Medulla oblongata (tissue), 1 donor: ENCODE measurements at regions not wholly inside any gene's neighbourhood (a gene's known extent, or its start where the extent isn't known, plus 50 kb on each side); places are given as distances from the start of the nearest gene placed in this dataset.

Experiments
- DNase-seq: peaks from one replicate; pipeline ENCODE4 v3.0.0-alpha.2; 2015; ENCODE audit errors: extremely low spot score

- DNase-seq, result no peak
These were observed 380.3 kb downstream of the PCNX1 start for GRCh38 chr14:71287567-71287966.

- DNase-seq, result no peak
These were observed 382.3 kb downstream of the PCNX1 start for GRCh38 chr14:71289536-71289935.

DNA sequence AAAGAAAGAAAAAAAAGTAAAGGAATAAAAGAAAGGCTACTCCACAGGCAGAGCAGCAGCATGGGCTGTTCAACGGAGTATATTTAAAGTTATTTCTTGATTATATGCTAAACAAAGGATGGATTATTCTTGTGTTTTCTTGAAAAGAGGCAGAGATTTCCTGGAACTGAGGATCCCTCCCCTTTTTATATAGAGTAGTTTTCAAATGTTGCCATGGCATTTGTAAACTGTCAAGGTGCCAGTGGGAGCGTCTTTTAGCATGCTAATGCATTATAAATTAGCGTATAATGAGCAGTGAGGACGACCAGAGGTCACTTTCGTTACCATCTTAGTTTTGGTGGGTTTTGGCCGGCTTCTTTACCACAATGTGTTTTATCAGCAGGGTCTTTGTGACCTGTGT, 383.0 kb downstream of the PCNX1 start:
- DNase-seq, result no peak

- DNase-seq, result peak; percentile 31
These were observed 383.8 kb downstream of the PCNX1 start for GRCh38 chr14:71290960-71291466.

GRCh38 chr14:71296184-71296583, 388.9 kb downstream of the PCNX1 start:
- no peak for DNase-seq

- no peak for DNase-seq
These were observed 393.5 kb downstream of the PCNX1 start for GRCh38 chr14:71300566-71301330.

GRCh38 chr14:71301611-71302010, 394.4 kb downstream of the PCNX1 start:
- peak; percentile 25 for DNase-seq

- DNase-seq, result no peak
These were observed 397.4 kb downstream of the PCNX1 start for GRCh38 chr14:71304690-71305089.

GRCh38 chr14:71308671-71309070, 401.4 kb downstream of the PCNX1 start:
- no peak for DNase-seq

DNA sequence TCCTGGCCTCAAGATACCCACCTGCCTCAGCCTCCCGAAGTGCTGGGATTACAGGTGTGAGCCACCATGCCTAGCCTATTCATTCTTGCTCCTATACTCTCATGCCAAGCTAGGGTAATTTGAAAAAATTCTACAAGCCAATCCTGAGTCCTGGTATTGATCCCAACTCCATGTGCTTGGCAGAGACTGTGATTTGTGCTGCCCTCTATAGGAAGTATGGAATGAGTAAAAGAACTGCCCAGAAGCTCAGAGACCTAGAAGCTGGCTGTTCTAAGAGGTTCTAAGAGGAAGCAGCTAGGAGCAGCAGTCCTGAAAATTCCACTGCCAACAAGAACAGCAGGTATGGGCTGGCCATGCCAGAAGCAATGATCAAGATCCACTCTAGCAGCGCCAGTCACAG, 402.5 kb downstream of the PCNX1 start:
- DNase-seq, result no peak

DNA sequence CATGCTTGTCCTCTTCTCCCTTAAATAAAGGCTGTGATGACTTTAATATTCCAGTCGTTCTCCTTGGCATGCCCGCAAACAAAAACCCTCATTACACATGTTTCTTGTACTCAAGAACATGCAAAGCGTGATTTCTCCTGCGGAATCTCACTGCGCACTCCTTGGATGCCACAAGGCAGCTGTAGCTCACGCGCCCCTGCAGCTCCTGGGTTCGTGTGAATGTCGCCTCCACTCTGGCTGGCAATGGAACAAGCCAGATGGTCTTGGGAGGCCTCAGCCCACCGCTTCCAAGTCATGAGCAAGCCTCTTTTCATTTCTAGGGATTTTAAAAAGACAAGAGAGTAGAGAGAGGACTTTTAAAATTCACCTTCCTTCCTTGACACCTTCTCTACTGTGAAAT, 403.8 kb downstream of the PCNX1 start:
- DNase-seq, result no peak

- no peak for DNase-seq
These were observed 407.5 kb downstream of the PCNX1 start for GRCh38 chr14:71314717-71315116.

DNA sequence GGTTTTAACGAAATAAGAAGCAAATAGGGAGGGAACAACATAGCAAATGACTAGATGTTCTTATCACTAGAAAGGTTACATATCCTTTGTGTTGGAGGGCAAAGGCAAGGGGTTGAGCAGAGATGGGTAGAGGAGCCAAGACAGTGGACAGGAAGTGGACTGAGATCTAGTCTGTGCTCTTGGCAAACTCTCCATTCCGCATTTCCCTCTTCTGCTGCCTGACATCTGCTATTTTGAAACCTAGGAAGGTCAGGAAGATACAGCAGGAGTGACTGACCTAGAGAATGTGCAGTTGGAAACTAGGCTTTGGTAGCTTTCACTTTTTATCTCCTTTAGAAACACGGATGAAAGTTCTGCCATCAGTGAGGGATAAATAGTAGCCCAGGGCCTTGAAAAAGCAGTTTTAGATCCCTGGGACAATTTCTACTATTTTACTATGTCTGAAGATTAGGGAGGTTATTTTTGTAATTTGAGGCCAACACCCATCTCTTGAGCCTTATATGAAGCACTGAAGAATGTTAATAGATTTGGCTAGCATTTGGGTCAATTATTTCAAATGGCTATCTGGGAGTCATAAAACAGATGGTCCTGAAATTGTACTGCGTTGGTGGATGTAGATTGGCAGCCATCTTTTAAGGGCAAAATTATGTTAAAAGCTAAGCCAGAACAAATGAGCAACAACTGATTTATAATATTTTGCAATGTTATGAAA, 410.3 kb downstream of the PCNX1 start:
- peak; percentile 20 for DNase-seq

GRCh38 chr14:71318097-71318459, 410.8 kb downstream of the PCNX1 start:
- no peak for DNase-seq

- no peak for DNase-seq
These were observed 412.4 kb downstream of the PCNX1 start for GRCh38 chr14:71319666-71320065.

GRCh38 chr14:71320107-71320733, 413.0 kb downstream of the PCNX1 start, which contains the start of gene SIPA1L1:
Gene SIPA1L1 (plus strand): TSS chr14:71320476.
- DNase-seq, result peak; percentile 99

DNA sequence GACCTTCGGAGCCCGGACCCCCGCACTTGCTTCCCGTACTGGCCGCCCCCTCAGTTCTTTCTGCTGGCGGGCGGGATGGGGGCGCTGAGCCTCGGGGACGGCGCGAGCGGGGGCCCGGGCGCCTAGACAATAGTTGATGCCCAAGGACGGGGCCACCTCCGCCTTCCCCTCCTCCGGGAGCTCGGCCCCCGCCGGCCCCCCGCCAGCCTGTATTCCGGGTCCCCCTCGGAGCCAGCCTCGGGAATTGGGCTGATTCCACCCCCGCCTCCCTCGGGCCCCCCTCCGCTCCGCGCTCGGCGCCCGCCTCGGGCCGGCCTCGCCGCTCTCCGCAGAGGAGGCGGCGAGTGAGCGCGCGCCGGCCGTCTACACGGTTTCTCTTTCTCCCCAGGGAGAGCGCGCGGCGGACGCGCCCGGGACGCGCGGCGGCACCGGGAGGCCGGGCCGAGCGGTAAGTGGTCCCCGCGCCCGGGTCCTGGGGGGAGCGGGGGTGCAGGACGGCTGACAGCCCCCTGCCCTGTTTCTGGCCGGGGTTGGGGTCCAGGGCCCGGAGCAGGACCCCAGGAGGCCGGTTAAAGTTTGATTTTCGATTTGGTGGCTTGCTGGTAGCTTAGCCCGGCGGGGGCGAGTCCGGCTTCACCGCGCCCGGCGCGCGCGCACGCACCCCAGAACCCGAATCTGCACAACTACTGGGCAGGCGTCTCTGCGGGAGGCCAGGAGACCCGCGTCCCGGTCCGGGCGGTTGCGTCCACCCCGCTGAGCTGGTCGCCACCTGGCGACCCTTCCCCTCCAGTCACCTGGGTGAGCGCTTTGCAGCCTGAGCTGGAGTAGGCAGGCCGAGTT, 413.7 kb downstream of the PCNX1 start:
- peak; percentile 46 for DNase-seq

- peak; percentile 59 for DNase-seq
These were observed 414.5 kb downstream of the PCNX1 start for GRCh38 chr14:71321574-71322315.

DNA sequence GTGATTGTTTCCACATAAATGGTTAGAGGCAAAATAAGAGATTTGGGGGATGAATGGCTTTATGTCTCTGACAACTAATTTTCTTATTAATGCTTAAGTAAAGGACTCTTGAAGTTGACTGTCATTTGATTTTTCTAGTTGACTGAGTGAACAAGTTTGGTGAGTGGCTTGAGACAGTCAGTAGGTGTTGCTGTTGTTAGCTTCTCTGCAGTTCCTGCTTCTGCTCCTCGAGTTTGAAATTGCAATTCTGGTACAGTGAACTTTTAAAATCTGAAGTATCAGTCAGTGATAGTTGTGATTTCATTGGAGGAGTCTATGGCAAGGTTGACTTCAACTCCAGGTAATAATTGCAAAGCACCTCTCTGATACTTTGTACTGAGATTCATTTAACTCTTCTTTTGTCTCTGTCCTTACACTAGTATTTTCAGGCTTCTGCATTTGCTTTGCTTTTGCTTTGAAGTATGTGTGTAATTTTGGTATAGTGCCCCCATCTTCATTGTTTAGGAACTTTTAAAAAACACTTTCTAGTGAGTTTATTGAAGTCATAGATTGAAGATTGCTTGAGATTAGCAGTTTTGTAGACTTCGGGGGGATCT, 415.5 kb downstream of the PCNX1 start:
- DNase-seq, result peak; percentile 77

GRCh38 chr14:71324767-71325272, 417.6 kb downstream of the PCNX1 start:
- DNase-seq, result peak; percentile 20
